ENCODE measurements at regions not wholly inside any gene's neighbourhood (a gene's known extent, or its start where the extent isn't known, plus 50 kb on each side); places are given as distances from the start of the nearest gene placed in this dataset.
"Not testable (repeated sequence)": the region's sequence is repeated elsewhere in the genome, so short reads cannot be mapped to it uniquely, and the experiment has no call there.

GRCh38 chr4:54409270-54409817 is 180.3 kb downstream of the PDGFRA start:
- not testable (repeated sequence) for DNase-seq

GRCh38 chr4:54414545-54414944 is 185.5 kb downstream of the PDGFRA start:
- DNase-seq: no peak

- DNase-seq: no peak
These were observed 188.4 kb downstream of the PDGFRA start for GRCh38 chr4:54417476-54417875.

GRCh38 chr4:54418468-54418867 is 189.4 kb downstream of the PDGFRA start:
- DNase-seq: no peak

- no peak for DNase-seq
These were observed 194.0 kb downstream of the PDGFRA start for GRCh38 chr4:54423066-54423465.

- DNase-seq: no peak
These were observed 198.7 kb downstream of the PDGFRA start for GRCh38 chr4:54427826-54428225.

- DNase-seq: no peak
These were observed 199.8 kb downstream of the PDGFRA start for GRCh38 chr4:54428940-54429339.

GRCh38 chr4:54433686-54434085 is 204.6 kb downstream of the PDGFRA start:
- DNase-seq: no peak

GRCh38 chr4:54439831-54440243 is 210.7 kb downstream of the PDGFRA start:
- no peak for DNase-seq

- DNase-seq: peak; percentile 20
These were observed 211.5 kb downstream of the PDGFRA start for GRCh38 chr4:54440394-54441136.

- no peak for DNase-seq
These were observed 211.9 kb upstream of the KIT start for GRCh38 chr4:54445866-54446265.

GRCh38 chr4:54446581-54446980 is 211.2 kb upstream of the KIT start:
- DNase-seq: no peak

GRCh38 chr4:54447304-54447703 is 210.5 kb upstream of the KIT start:
- DNase-seq: no peak

GRCh38 chr4:54449999-54450398 is 207.8 kb upstream of the KIT start:
- no peak for DNase-seq

GRCh38 chr4:54466960-54467359 is 190.8 kb upstream of the KIT start:
- not testable (repeated sequence) for DNase-seq

GRCh38 chr4:54473077-54473545 is 184.6 kb upstream of the KIT start:
- DNase-seq: no peak

- DNase-seq: no peak
These were observed 184.0 kb upstream of the KIT start for GRCh38 chr4:54473798-54474197.

GRCh38 chr4:54475546-54475945 is 182.2 kb upstream of the KIT start:
- no peak for DNase-seq

- no peak for DNase-seq
These were observed 175.1 kb upstream of the KIT start for GRCh38 chr4:54482529-54483200.

- peak; percentile 29 for DNase-seq
These were observed 173.4 kb upstream of the KIT start for GRCh38 chr4:54484383-54484782.

- no peak for DNase-seq
These were observed 170.3 kb upstream of the KIT start for GRCh38 chr4:54487491-54487890.

- DNase-seq: no peak
These were observed 163.9 kb upstream of the KIT start for GRCh38 chr4:54493862-54494261.

- DNase-seq: no peak
These were observed 162.7 kb upstream of the KIT start for GRCh38 chr4:54495091-54495490.

GRCh38 chr4:54495641-54496040 is 162.1 kb upstream of the KIT start:
- DNase-seq: no peak

All from NCI-H146 (cell line).